GM18511 (cell line): ENCODE measurements at regions not wholly inside any gene's neighbourhood (a gene's known extent, or its start where the extent isn't known, plus 50 kb on each side); places are given as distances from the start of the nearest gene placed in this dataset.
"Not testable (repeated sequence)": the region's sequence is repeated elsewhere in the genome, so short reads cannot be mapped to it uniquely, and the experiment has no call there.

Experiments used
- ATAC-seq: cut with Tn5 transposase; IDR thresholded peaks from one replicate; pipeline ENCODE4 v1.9.1; 2021; ENCODE audit warnings: mild to moderate bottlenecking, moderate library complexity; ENCODE audit not compliant: unreplicated experiment

GRCh38 chrX:140074851-140075250 lies 109.5 kb upstream of the CXorf66 start:
- not testable (repeated sequence) for ATAC-seq

- ATAC-seq, result no peak
Measured at GRCh38 chrX:140071037-140071436, 105.7 kb upstream of the CXorf66 start.

GRCh38 chrX:140065961-140066662 lies 100.8 kb upstream of the CXorf66 start:
- ATAC-seq, result no peak

GRCh38 chrX:140064993-140065392 lies 99.7 kb upstream of the CXorf66 start:
- ATAC-seq, result no peak

- ATAC-seq, result peak; percentile 99
Measured at GRCh38 chrX:140057001-140057411, 91.7 kb upstream of the CXorf66 start.

GRCh38 chrX:140053846-140054245 lies 88.5 kb upstream of the CXorf66 start:
- no peak for ATAC-seq

- ATAC-seq, result no peak
Measured at GRCh38 chrX:140050906-140051305, 85.6 kb upstream of the CXorf66 start.

- no peak for ATAC-seq
Measured at GRCh38 chrX:140040386-140040785, 75.1 kb upstream of the CXorf66 start.

- no peak for ATAC-seq
Measured at GRCh38 chrX:140038842-140039241, 73.5 kb upstream of the CXorf66 start.

- no peak for ATAC-seq
Measured at GRCh38 chrX:140034916-140035315, 69.6 kb upstream of the CXorf66 start.

GRCh38 chrX:140022482-140022881 lies 57.2 kb upstream of the CXorf66 start:
- ATAC-seq, result no peak

GRCh38 chrX:140019134-140019533 lies 53.8 kb upstream of the CXorf66 start:
- not testable (repeated sequence) for ATAC-seq
